ENCODE measurements at regions not wholly inside any gene's neighbourhood (a gene's known extent, or its start where the extent isn't known, plus 50 kb on each side); places are given as distances from the start of the nearest gene placed in this dataset.
A peak's percentile ranks its signal among the peaks of the same experiment; 100 is the strongest.

DNA sequence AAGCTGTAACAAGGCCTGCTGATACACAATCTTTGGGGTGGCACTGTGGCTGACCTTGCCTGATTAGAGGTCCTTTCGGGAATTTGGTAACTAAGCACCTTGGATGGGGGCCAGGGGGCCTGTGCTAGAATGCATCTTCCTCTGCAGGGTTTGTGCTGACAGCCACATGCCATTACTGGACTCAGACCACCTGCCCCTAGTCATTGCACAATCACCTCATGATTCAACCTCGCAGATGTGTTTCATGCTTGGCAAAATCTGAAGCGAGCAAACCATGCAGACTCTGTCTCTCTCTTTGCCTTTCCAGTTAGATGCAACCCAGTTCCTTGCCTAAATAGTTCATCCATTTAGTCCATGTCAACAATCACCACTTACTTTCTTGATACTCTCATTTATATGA, 96.5 kb upstream of the ERCC6L2 start:
- no peaks in the 10 kb centered on the region for H3K4me1 ChIP-seq (ENCODE audit: control insufficient read depth, low read depth, low read length)
- no peak overlapping the region for H2BK5ac ChIP-seq (ENCODE audit: low read length)
- no peak overlapping the region for H2BK120ac ChIP-seq (ENCODE audit: low read depth, low read length)
- no peak for DNase-seq
- H4K8ac ChIP-seq (ENCODE audit: low read depth, low read length): no peak overlapping the region
- H3K27me3 ChIP-seq (ENCODE audit: insufficient read depth, low read length, poor library complexity): no peaks in the 10 kb centered on the region
- H3K56ac ChIP-seq (ENCODE audit: low read length): no peak overlapping the region
- H3K4me3 ChIP-seq (ENCODE audit: low read length): no peak overlapping the region
- no CpG with 5 or more reads among the region's 3 CpGs for WGBS (ENCODE audit: extremely low coverage, insufficient coverage, low lambda C conversion rate)
- no peaks in the 10 kb centered on the region for H3K36me3 ChIP-seq (ENCODE audit: control insufficient read depth, insufficient read depth, low read length)
- no peak overlapping the region for H3K27ac ChIP-seq (ENCODE audit: low read depth, low read length)
- no peak overlapping the region for H3K18ac ChIP-seq (ENCODE audit: low read length)
- no peak overlapping the region for H2AK5ac ChIP-seq (ENCODE audit: low read length)
- H3K23ac ChIP-seq (ENCODE audit: low read length): no peak overlapping the region
- no peak overlapping the region for H2BK15ac ChIP-seq (replicated peaks; ENCODE audit: low read depth)
- H3K79me1 ChIP-seq (ENCODE audit: low read length): no peaks in the 10 kb centered on the region
- no peaks in the 10 kb centered on the region for H3K79me2 ChIP-seq (ENCODE audit: control insufficient read depth, insufficient read depth, low read length)
- H4K5ac ChIP-seq (ENCODE audit: low read length): no peak overlapping the region
- no peak overlapping the region for H3K4ac ChIP-seq (ENCODE audit: low read depth, low read length)
- H3K4me2 ChIP-seq (ENCODE audit: low read length): no peak overlapping the region
- H3K9ac ChIP-seq (ENCODE audit: low read length): no peak overlapping the region

DNA sequence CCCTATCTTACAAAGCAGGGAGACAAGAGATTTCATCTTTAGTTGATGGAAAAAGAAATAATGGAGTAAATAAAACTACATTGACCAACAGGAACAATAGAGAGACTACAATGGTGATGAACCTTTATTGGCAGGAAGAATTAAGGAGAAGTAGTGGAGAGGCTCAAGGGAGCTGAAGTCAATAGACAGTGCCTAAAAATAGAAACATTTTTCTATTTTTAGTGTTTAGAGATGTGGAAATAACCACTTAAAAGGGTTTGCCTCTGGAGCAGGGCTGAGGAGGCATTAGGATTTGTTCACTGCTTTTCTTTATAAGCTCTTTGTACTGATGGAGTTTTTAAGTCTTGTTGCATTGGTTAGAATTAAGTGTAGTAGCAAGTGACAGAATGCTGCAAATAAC, 98.4 kb upstream of the ERCC6L2 start:
- Histone ChIP-seq H3K56ac (ENCODE audit: low read length) (no peak overlapping the region), H3K4me1 (ENCODE audit: control insufficient read depth, low read depth, low read length) (no peaks in the 10 kb centered on the region), H3K18ac (ENCODE audit: low read length) (no peak overlapping the region), H3K36me3 (ENCODE audit: control insufficient read depth, insufficient read depth, low read length) (no peaks in the 10 kb centered on the region), H3K27me3 (ENCODE audit: insufficient read depth, low read length, poor library complexity) (no peaks in the 10 kb centered on the region), H2AK5ac (ENCODE audit: low read length) (no peak overlapping the region), H3K79me1 (ENCODE audit: low read length) (no peaks in the 10 kb centered on the region), H3K4me3 (ENCODE audit: low read length) (no peak overlapping the region), H2BK5ac (ENCODE audit: low read length) (no peak overlapping the region), H4K5ac (ENCODE audit: low read length) (no peak overlapping the region), H3K4ac (ENCODE audit: low read depth, low read length) (no peak overlapping the region), H3K9ac (ENCODE audit: low read length) (no peak overlapping the region), H3K27ac (ENCODE audit: low read depth, low read length) (no peak overlapping the region), H3K4me2 (ENCODE audit: low read length) (no peak overlapping the region), H2BK15ac (replicated peaks; ENCODE audit: low read depth) (no peak overlapping the region), H2BK120ac (ENCODE audit: low read depth, low read length) (no peak overlapping the region), H4K8ac (ENCODE audit: low read depth, low read length) (no peak overlapping the region), H3K79me2 (ENCODE audit: control insufficient read depth, insufficient read depth, low read length) (no peaks in the 10 kb centered on the region), H3K23ac (ENCODE audit: low read length) (no peak overlapping the region)
- no peak for DNase-seq

DNA sequence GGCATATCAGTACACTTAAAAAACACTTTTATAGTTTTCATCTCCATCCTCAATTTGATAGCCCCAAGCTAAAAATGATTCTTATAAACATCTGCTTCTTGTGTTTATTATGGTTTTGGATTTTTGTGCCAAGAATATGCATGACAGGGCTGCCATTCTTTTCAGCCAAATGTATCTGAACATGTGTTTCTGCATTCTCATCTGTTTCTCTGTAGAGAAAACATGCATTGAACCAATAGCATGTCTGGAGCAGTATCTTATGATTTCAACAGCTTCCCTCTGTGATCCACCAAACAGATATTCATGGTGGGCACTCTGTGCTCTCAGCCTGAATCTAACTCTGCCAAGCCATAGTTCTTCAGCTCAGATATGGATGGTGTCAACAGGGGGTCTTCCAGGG, 99.3 kb upstream of the ERCC6L2 start:
- Histone ChIP-seq H3K4me2 (ENCODE audit: low read length) (no peak overlapping the region), H3K56ac (ENCODE audit: low read length) (no peak overlapping the region), H2BK120ac (ENCODE audit: low read depth, low read length) (no peak overlapping the region), H3K79me2 (ENCODE audit: control insufficient read depth, insufficient read depth, low read length) (no peaks in the 10 kb centered on the region), H3K18ac (ENCODE audit: low read length) (no peak overlapping the region), H3K9ac (ENCODE audit: low read length) (no peak overlapping the region), H2AK5ac (ENCODE audit: low read length) (no peak overlapping the region), H3K27ac (ENCODE audit: low read depth, low read length) (no peak overlapping the region), H3K4me1 (ENCODE audit: control insufficient read depth, low read depth, low read length) (peaks cover 6% of the 10 kb centered on the region), H3K4ac (ENCODE audit: low read depth, low read length) (no peak overlapping the region), H2BK15ac (replicated peaks; ENCODE audit: low read depth) (no peak overlapping the region), H2BK5ac (ENCODE audit: low read length) (no peak overlapping the region), H3K79me1 (ENCODE audit: low read length) (no peaks in the 10 kb centered on the region), H3K27me3 (ENCODE audit: insufficient read depth, low read length, poor library complexity) (no peaks in the 10 kb centered on the region), H4K8ac (ENCODE audit: low read depth, low read length) (no peak overlapping the region), H3K23ac (ENCODE audit: low read length) (no peak overlapping the region), H4K5ac (ENCODE audit: low read length) (no peak overlapping the region), H3K4me3 (ENCODE audit: low read length) (no peak overlapping the region), H3K36me3 (ENCODE audit: control insufficient read depth, insufficient read depth, low read length) (no peaks in the 10 kb centered on the region)
- DNase-seq: no peak

DNA sequence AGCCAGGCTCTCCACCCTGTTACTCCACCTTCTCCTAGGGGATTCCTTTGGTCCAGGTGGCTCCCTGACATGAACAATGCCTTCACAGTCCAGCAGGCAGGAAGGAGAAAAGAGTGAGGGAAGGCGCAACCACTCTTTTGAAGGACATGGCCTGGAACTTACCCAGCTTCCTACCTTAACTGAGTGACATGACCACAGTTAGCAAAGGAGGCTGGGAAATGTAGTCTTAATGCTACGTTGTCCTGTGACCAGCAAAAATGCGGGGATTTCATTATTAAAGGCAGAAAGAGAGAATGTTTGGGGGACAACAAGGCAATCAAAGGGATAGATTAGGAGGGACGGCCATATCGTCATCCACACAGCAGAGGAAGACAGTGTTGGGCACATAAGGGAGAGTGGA, 100.3 kb upstream of the ERCC6L2 start:
- no CpG with 5 or more reads among the region's 5 CpGs for WGBS (ENCODE audit: extremely low coverage, insufficient coverage, low lambda C conversion rate)
- no peak overlapping the region for H4K8ac ChIP-seq (ENCODE audit: low read depth, low read length)
- no peak overlapping the region for H3K23ac ChIP-seq (ENCODE audit: low read length)
- no peak overlapping the region for H3K27ac ChIP-seq (ENCODE audit: low read depth, low read length)
- no peak overlapping the region for H3K4ac ChIP-seq (ENCODE audit: low read depth, low read length)
- no peaks in the 10 kb centered on the region for H3K79me2 ChIP-seq (ENCODE audit: control insufficient read depth, insufficient read depth, low read length)
- no peak overlapping the region for H4K5ac ChIP-seq (ENCODE audit: low read length)
- no peak overlapping the region for H3K18ac ChIP-seq (ENCODE audit: low read length)
- H3K4me3 ChIP-seq (ENCODE audit: low read length): no peak overlapping the region
- H2BK120ac ChIP-seq (ENCODE audit: low read depth, low read length): no peak overlapping the region
- H2BK5ac ChIP-seq (ENCODE audit: low read length): no peak overlapping the region
- H2BK15ac ChIP-seq (replicated peaks; ENCODE audit: low read depth): no peak overlapping the region
- no peak for DNase-seq
- H3K79me1 ChIP-seq (ENCODE audit: low read length): no peaks in the 10 kb centered on the region
- H3K4me1 ChIP-seq (ENCODE audit: control insufficient read depth, low read depth, low read length): peaks cover 7% of the 10 kb centered on the region
- no peak overlapping the region for H3K9ac ChIP-seq (ENCODE audit: low read length)
- no peak overlapping the region for H3K56ac ChIP-seq (ENCODE audit: low read length)
- no peak overlapping the region for H2AK5ac ChIP-seq (ENCODE audit: low read length)
- no peaks in the 10 kb centered on the region for H3K27me3 ChIP-seq (ENCODE audit: insufficient read depth, low read length, poor library complexity)
- H3K4me2 ChIP-seq (ENCODE audit: low read length): no peak overlapping the region
- H3K36me3 ChIP-seq (ENCODE audit: control insufficient read depth, insufficient read depth, low read length): no peaks in the 10 kb centered on the region

DNA sequence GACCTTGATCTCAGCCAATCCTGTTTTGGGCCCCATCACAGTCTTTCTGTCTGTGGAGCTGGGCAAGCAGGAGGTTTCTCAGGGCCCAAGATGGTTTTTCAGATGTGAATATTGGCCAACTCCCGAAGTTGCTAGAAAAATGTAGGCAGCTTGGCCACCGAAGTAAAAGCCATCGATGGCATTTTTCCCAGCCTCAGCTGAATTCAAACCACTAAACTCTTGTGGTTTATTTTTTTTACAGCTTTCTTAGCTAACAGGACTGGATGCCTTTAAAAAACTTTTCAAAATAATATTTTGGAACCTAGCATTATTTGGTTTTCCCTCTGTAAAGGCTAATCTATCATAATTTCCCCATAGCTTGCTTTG, 102.5 kb upstream of the ERCC6L2 start:
- Histone ChIP-seq H3K79me1 (ENCODE audit: low read length) (no peaks in the 10 kb centered on the region), H3K4ac (ENCODE audit: low read depth, low read length) (peak overlapping the region; percentile 6), H3K36me3 (ENCODE audit: control insufficient read depth, insufficient read depth, low read length) (no peaks in the 10 kb centered on the region), H2AK5ac (ENCODE audit: low read length) (no peak overlapping the region), H4K8ac (ENCODE audit: low read depth, low read length) (no peak overlapping the region), H3K18ac (ENCODE audit: low read length) (peak overlapping the region; percentile 29), H3K4me2 (ENCODE audit: low read length) (no peak overlapping the region), H3K4me3 (ENCODE audit: low read length) (no peak overlapping the region), H3K56ac (ENCODE audit: low read length) (peak overlapping the region; percentile 19), H4K5ac (ENCODE audit: low read length) (no peak overlapping the region), H2BK120ac (ENCODE audit: low read depth, low read length) (peak overlapping the region; percentile 15), H3K27me3 (ENCODE audit: insufficient read depth, low read length, poor library complexity) (no peaks in the 10 kb centered on the region), H3K4me1 (ENCODE audit: control insufficient read depth, low read depth, low read length) (peaks cover 10% of the 10 kb centered on the region), H3K79me2 (ENCODE audit: control insufficient read depth, insufficient read depth, low read length) (no peaks in the 10 kb centered on the region), H3K9ac (ENCODE audit: low read length) (no peak overlapping the region), H3K27ac (ENCODE audit: low read depth, low read length) (no peak overlapping the region), H2BK5ac (ENCODE audit: low read length) (no peak overlapping the region), H3K23ac (ENCODE audit: low read length) (no peak overlapping the region), H2BK15ac (replicated peaks; ENCODE audit: low read depth) (no peak overlapping the region)
- no peak for DNase-seq
- WGBS (ENCODE audit: extremely low coverage, insufficient coverage, low lambda C conversion rate): no CpG with 5 or more reads among the region's 3 CpGs

DNA sequence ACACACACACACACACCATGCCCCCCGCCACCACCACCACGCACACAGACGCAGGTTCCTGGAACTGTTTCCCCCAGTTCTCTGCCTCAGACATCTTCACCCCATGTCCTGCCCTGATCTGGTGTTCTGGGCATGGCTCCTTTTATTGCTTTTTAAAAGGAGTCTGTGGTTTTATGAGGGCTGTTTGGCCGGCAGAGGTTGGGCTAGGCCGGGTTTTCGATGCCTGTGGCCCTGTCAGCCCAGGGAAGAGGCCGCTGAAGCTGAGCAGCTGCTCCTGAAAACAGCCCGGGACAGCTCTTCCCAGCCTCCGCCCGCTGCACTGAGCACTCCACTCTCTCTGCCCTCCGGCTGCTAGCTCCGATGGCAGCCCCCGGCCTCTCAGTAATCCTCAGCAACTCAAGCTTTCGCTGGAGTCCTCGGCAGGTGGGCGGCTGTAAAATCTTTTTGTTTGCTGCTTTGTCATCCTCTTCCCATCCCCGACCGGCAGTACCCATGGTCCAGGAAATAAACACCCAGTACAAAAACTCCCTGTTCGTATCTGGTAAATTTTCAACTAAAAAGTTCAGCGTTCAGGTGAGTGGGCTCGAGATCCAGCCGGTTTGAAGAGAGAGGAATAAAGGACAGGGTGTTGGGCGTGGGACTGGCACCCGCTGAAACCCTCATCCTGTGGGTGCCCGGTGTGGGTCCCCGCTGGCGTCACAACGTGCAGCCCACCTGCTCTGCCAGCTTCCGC, 103.0 kb upstream of the ERCC6L2 start:
- H2BK5ac ChIP-seq (ENCODE audit: low read length): no peak overlapping the region
- H3K4me1 ChIP-seq (ENCODE audit: control insufficient read depth, low read depth, low read length): peaks cover 10% of the 10 kb centered on the region
- H3K56ac ChIP-seq (ENCODE audit: low read length): peak overlapping the region; percentile 78
- peak overlapping the region; percentile 13 for H3K9ac ChIP-seq (ENCODE audit: low read length)
- H3K4me3 ChIP-seq (ENCODE audit: low read length): no peak overlapping the region
- H3K79me1 ChIP-seq (ENCODE audit: low read length): no peaks in the 10 kb centered on the region
- peak overlapping the region; percentile 69 for H3K18ac ChIP-seq (ENCODE audit: low read length)
- no CpG with 5 or more reads among the region's 29 CpGs for WGBS (ENCODE audit: extremely low coverage, insufficient coverage, low lambda C conversion rate)
- no peak overlapping the region for H2AK5ac ChIP-seq (ENCODE audit: low read length)
- peak overlapping the region; percentile 6 for H3K4ac ChIP-seq (ENCODE audit: low read depth, low read length)
- H3K4me2 ChIP-seq (ENCODE audit: low read length): no peak overlapping the region
- no peaks in the 10 kb centered on the region for H3K27me3 ChIP-seq (ENCODE audit: insufficient read depth, low read length, poor library complexity)
- no peak overlapping the region for H3K23ac ChIP-seq (ENCODE audit: low read length)
- peak overlapping the region; percentile 63 for H3K27ac ChIP-seq (ENCODE audit: low read depth, low read length)
- DNase-seq: peak; percentile 85
- H4K5ac ChIP-seq (ENCODE audit: low read length): no peak overlapping the region
- no peaks in the 10 kb centered on the region for H3K79me2 ChIP-seq (ENCODE audit: control insufficient read depth, insufficient read depth, low read length)
- H3K36me3 ChIP-seq (ENCODE audit: control insufficient read depth, insufficient read depth, low read length): no peaks in the 10 kb centered on the region
- H2BK15ac ChIP-seq (replicated peaks; ENCODE audit: low read depth): no peak overlapping the region
- H2BK120ac ChIP-seq (ENCODE audit: low read depth, low read length): peak overlapping the region; percentile 61
- H4K8ac ChIP-seq (ENCODE audit: low read depth, low read length): no peak overlapping the region
